ENCODE measurements at regions not wholly inside any gene's neighbourhood (a gene's known extent, or its start where the extent isn't known, plus 50 kb on each side); places are given as distances from the start of the nearest gene placed in this dataset.

GRCh38 chr12:46456356-46457334 lies 84.1 kb upstream of the SLC38A2 start:
- Histone ChIP-seq H3K4me1 (ENCODE audit: control insufficient read depth in 1 of 2, insufficient read depth in 2 of 2, low read length in 2 of 2) (peaks cover 47 to 56% of the 10 kb centered on the region in 2 donors), H3K27ac (ENCODE audit: low read depth in 1 of 2, low read length in 2 of 2) (peak overlapping the region in 1 of 2 donors; percentile 34), H3K9me3 (replicated peaks in 1 of 2; ENCODE audit: control insufficient read depth in 1 of 2, insufficient read depth in 1 of 2, low read length in 2 of 2) (no peaks in the 10 kb centered on the region), H3K4me2 (replicated peaks; ENCODE audit: extremely low read depth, low read length, poor library complexity, severe bottlenecking) (peak overlapping the region; percentile 14), H3K9ac (ENCODE audit: insufficient read depth, low read length, poor library complexity, severe bottlenecking) (no peak overlapping the region), H3K4me3 (replicated peaks in 1 of 3; ENCODE audit: low read depth in 2 of 3, low read length in 3 of 3) (no peak overlapping the region), H3K27me3 (ENCODE audit: control insufficient read depth in 2 of 2, insufficient read depth in 2 of 2, low read length in 2 of 2) (no peaks in the 10 kb centered on the region), H4K20me1 (ENCODE audit: insufficient read depth, low read length) (no peaks in the 10 kb centered on the region), H3K79me2 (ENCODE audit: insufficient read depth, low read length) (no peaks in the 10 kb centered on the region), H2AFZ (ENCODE audit: insufficient read depth, low read depth, low read length, poor library complexity, severe bottlenecking) (no peak overlapping the region), H3K36me3 (replicated peaks in 1 of 2; ENCODE audit: control insufficient read depth in 1 of 2, insufficient read depth in 2 of 2, low read length in 2 of 2) (no peaks in the 10 kb centered on the region)
- WGBS (ENCODE audit: insufficient coverage) = 11% methylated on average over 1 of the region's 5 CpGs
- no peaks in the 10 kb centered on the region for H3K36me3 Mint-ChIP-seq
- H3K9me3 Mint-ChIP-seq = no peaks in the 10 kb centered on the region
- peaks cover 0 to 2% (median 0%) of the 10 kb centered on the region in 3 donors for H3K27me3 Mint-ChIP-seq (ENCODE audit: low read depth in 3 of 3)
- intact Hi-C loops (cut with micrococcal nuclease) = no loop called here
- no peak for DNase-seq
- H3K4me3 Mint-ChIP-seq = no peak overlapping the region
- peaks cover 62% of the 10 kb centered on the region for H3K4me1 Mint-ChIP-seq
- no peak for TF ChIP-seq CTCF (IDR thresholded peaks at IDR 0.05)
- peak overlapping the region in 2 of 7 donors; percentile 13 to 82 for H3K27ac Mint-ChIP-seq

- peak overlapping the region; percentile 3 for H2AFZ ChIP-seq (ENCODE audit: insufficient read depth, low read depth, low read length, poor library complexity, severe bottlenecking)
- H3K9ac ChIP-seq (ENCODE audit: insufficient read depth, low read length, poor library complexity, severe bottlenecking) = no peak overlapping the region
- Mint-ChIP-seq H3K27ac (no peak overlapping the region), H3K4me3 (peak overlapping the region in 1 of 2 donors; percentile 51), H3K9me3 (peaks cover 0 to 2% (median 0%) of the 10 kb centered on the region in 7 donors), H3K4me1 (peaks cover 69% of the 10 kb centered on the region), H3K36me3 (no peaks in the 10 kb centered on the region), H3K27me3 (ENCODE audit: low read depth in 3 of 3) (peaks cover 0 to 2% (median 0%) of the 10 kb centered on the region in 3 donors)
- no peak for DNase-seq
- H3K4me2 ChIP-seq (replicated peaks; ENCODE audit: extremely low read depth, low read length, poor library complexity, severe bottlenecking) = peak overlapping the region; percentile 14
- peak overlapping the region in 1 of 2 donors; percentile 34 for H3K27ac ChIP-seq (ENCODE audit: low read depth in 1 of 2, low read length in 2 of 2)
- H3K36me3 ChIP-seq (replicated peaks in 1 of 2; ENCODE audit: control insufficient read depth in 1 of 2, insufficient read depth in 2 of 2, low read length in 2 of 2) = no peaks in the 10 kb centered on the region
- no peaks in the 10 kb centered on the region for H3K27me3 ChIP-seq (ENCODE audit: control insufficient read depth in 2 of 2, insufficient read depth in 2 of 2, low read length in 2 of 2)
- TF ChIP-seq CTCF (IDR thresholded peaks at IDR 0.05) = no peak
- no CpG with 5 or more reads among the region's 1 CpG for WGBS (ENCODE audit: insufficient coverage)
- H3K4me1 ChIP-seq (ENCODE audit: control insufficient read depth in 1 of 2, insufficient read depth in 2 of 2, low read length in 2 of 2) = peaks cover 46 to 54% of the 10 kb centered on the region in 2 donors
- no peaks in the 10 kb centered on the region for H4K20me1 ChIP-seq (ENCODE audit: insufficient read depth, low read length)
- no peaks in the 10 kb centered on the region for H3K79me2 ChIP-seq (ENCODE audit: insufficient read depth, low read length)
- intact Hi-C loops (cut with micrococcal nuclease) = no loop called here
- H3K9me3 ChIP-seq (replicated peaks in 1 of 2; ENCODE audit: control insufficient read depth in 1 of 2, insufficient read depth in 1 of 2, low read length in 2 of 2) = no peaks in the 10 kb centered on the region
- no peak overlapping the region for H3K4me3 ChIP-seq (replicated peaks in 1 of 3; ENCODE audit: low read depth in 2 of 3, low read length in 3 of 3)
Measured at GRCh38 chr12:46455648-46456352, 83.2 kb upstream of the SLC38A2 start.

All from CD14-positive monocyte (primary cell).